Astrocyte of the cerebellum (primary cell): ENCODE measurements at regions not wholly inside any gene's neighbourhood (a gene's known extent, or its start where the extent isn't known, plus 50 kb on each side); places are given as distances from the start of the nearest gene placed in this dataset.
A peak's percentile ranks its signal among the peaks of the same experiment; 100 is the strongest.

Source experiments
- DNase-seq: peaks from one replicate; pipeline ENCODE4 v3.0.0-alpha.2; 2011; ENCODE audit warnings: low read depth
- H3K4me3 ChIP-seq: 2 replicates; pipeline ENCODE4 v1.5.1; 2011; ENCODE audit warnings: mild to moderate bottlenecking, low read depth, low read length, moderate library complexity
- CTCF ChIP-seq: IDR thresholded peaks from 2 replicates; pipeline ENCODE4 v1.5.1; 2012; ENCODE audit warnings: low read length, low read depth, moderate library complexity, mild to moderate bottlenecking; ENCODE audit errors: missing control alignments
- in situ Hi-C: cut with HindIII; loops from 2 replicates; pipeline ENCODE4 v1.10.0; 2017; ENCODE audit warnings: low sequenced_read_pairs

DNA sequence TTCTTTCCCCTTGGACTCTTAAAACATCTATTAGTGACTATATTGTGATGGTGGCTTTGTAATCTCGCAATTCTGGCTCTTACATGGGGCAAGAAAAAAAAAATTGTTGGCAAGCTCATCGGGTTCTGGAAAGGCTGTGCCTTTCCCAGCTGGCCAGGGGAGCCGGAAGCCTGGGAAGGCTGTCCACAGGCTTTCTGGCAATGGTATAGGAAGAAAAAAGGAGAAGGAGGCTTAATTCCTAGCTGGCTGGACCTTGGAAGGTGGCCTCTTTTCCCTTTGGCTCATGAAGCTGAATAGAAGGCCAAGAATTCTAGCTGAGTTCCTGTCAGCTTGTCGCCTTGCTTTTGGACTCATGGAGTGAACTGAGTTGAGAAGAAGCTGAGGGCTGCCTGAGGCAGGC, 243.5 kb upstream of the SEMA6D start:
- peak; percentile 48 for DNase-seq
- in situ Hi-C loops = no loop called here

DNA sequence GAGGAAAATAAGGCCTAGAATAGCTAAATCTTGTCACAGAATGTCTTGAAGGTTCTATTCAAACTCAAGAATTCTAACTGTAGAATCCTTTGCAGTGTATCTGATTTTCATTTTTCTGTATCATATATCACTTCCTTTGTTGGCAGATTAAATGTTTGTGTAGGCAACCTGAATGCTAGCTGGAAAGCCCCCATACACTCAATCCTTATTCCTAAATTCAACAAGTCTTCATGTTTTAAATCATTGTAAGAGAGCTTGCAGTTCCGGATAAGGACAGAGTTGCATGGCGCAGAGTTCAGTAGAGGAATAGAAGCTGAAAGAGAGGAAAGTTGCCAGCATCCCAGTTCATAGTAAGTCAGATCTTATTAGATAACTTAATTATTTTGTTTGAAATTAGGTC, 242.0 kb upstream of the SEMA6D start:
- no peak overlapping the region for H3K4me3 ChIP-seq
- in situ Hi-C loops = no loop called here
- DNase-seq = no peak
- no peak for TF ChIP-seq CTCF

More for the DNA sequence above, 243.5 kb upstream of the SEMA6D start:
- TF ChIP-seq CTCF = no peak
- H3K4me3 ChIP-seq = no peak overlapping the region

DNA sequence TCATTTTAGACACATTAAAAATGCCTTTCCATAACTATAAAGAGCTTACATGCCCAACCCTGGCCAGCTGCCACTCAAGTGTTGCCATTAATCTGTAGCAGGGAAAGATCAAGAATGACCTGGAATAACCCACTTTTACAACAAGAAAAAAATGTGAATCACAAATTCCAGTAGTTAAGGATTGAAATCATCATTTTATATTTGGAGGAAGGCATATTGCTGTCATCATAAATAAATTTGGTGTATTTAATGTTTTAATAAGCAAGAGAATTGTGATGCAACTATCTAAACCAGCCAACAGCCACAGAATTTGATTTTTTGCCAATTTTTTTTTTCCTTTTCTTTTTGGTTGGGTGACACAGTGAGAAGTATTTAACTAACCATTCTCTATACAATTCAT, 240.0 kb upstream of the SEMA6D start:
- no peak for DNase-seq
- TF ChIP-seq CTCF = no peak

GRCh38 chr15:47484059-47484458, 233.2 kb upstream of the SEMA6D start:
- H3K4me3 ChIP-seq = no peak overlapping the region
- DNase-seq = no peak
- in situ Hi-C loops = no loop called here
- no peak for TF ChIP-seq CTCF

More for the DNA sequence above, 240.0 kb upstream of the SEMA6D start:
- no peak overlapping the region for H3K4me3 ChIP-seq
- in situ Hi-C loops = no loop called here

DNA sequence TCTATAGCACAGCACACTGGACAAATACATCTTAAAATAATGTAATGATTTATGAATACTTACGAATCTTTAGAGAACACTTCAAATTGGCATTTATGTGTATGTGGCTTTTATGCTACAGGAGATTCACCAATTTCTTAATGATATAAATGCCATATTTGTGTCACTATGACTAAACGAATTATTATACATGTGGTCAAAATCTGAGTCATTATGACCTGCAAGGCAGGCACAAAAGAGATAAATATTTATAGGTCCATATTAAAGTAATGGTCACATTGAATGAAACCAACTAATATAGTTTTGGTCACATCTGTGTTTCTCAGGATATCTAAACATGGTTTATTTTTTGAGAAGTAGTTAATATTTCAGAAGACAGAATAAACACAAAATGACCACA, 232.3 kb upstream of the SEMA6D start:
- no peak for TF ChIP-seq CTCF
- no peak for DNase-seq
- no peak overlapping the region for H3K4me3 ChIP-seq
- in situ Hi-C loops = no loop called here

DNA sequence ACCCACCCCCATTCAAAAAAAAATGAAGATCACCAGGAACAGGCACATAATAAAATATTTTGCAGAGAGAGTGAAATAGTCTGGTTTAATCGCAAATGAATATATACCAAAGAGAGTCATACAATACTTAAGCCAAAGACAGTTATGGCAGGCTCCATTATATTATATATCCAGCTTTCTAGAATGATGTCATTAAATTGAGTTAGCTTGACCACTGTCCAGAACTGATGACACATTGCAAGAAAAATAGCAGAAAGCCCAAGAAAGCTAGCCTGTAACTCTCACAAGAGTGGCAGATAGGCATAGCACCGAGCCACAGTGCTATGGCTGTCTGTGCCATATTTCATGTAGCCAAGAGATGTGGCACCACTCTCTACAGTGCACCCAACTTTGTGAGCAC, 231.9 kb upstream of the SEMA6D start:
- no peak for DNase-seq
- TF ChIP-seq CTCF = no peak
- no peak overlapping the region for H3K4me3 ChIP-seq
- in situ Hi-C loops = no loop called here

DNA sequence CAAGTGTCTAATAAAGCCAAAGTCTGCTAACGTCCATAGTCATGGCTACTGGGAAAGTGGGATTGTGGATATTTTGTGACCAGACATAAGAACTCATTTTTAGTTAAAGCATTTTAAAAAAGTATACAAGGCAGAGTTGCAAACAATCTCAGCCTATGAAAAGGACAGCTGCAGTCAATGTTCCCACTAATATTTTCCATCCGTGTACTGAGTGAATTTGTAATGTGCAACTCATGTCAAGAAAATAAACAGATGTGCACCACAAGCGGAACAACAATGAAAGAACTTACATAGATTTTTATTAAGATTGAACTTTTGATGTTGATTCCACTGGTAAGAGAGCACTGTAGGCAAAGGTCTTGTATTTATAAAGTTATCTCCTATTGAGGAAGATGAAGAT, 231.3 kb upstream of the SEMA6D start:
- no peak for TF ChIP-seq CTCF
- no peak for DNase-seq
- no peak overlapping the region for H3K4me3 ChIP-seq
- in situ Hi-C loops = no loop called here
